HL-60 (cell line): ENCODE measurements at regions not wholly inside any gene's neighbourhood (a gene's known extent, or its start where the extent isn't known, plus 50 kb on each side); places are given as distances from the start of the nearest gene placed in this dataset.

ENCODE experiments used
- DNase-seq, 2 experiments: peaks; one replicate each; pipeline ENCODE4 v3.0.0-alpha.2; 2010 to 2020; ENCODE audit warnings: low read depth in 1 of 2, low spot score in 1 of 2
- H3K27ac ChIP-seq: fragments of 250-450 bp; sonication (Bioruptor Pico); replicated peaks from 2 replicates; pipeline ENCODE4 v1.5.1; 2020; ENCODE audit warnings: mild to moderate bottlenecking, moderate library complexity
- H3K27me3 ChIP-seq: fragments of 250-450 bp; sonication (Bioruptor Pico); 2 replicates; pipeline ENCODE4 v1.5.1; 2021; ENCODE audit warnings: mild to moderate bottlenecking, moderate library complexity; ENCODE audit not compliant: insufficient read depth, poor library complexity, severe bottlenecking
- H3K4me3 ChIP-seq: replicated peaks from 2 replicates; pipeline ENCODE4 v1.5.1; 2011; ENCODE audit warnings: mild to moderate bottlenecking, control low read depth, low read length; ENCODE audit not compliant: insufficient read depth
- GABPA ChIP-seq: IDR thresholded peaks from 2 replicates; pipeline ENCODE4 v1.6.1; 2012; ENCODE audit warnings: low read depth
- POLR2AphosphoS5 ChIP-seq: IDR thresholded peaks from 2 replicates; pipeline ENCODE4 v1.6.1; 2012; ENCODE audit warnings: low read depth
- SPI1 ChIP-seq: IDR thresholded peaks from 2 replicates; pipeline ENCODE4 v1.6.1; 2012; ENCODE audit warnings: low read depth, mild to moderate bottlenecking, borderline replicate concordance
- TF ChIP-seq, protein P1 (sequence below): IDR thresholded peaks from 2 replicates; pipeline ENCODE4 v1.6.1; 2012; ENCODE audit warnings: low read depth; ENCODE audit not compliant: insufficient replicate concordance
- TF ChIP-seq, protein P2 (sequence below): IDR thresholded peaks from one replicate; pipeline ENCODE4 v1.5.1; 2011; ENCODE audit warnings: low read length, control low read depth, inconsistent platforms; ENCODE audit not compliant: insufficient read depth

GRCh38 chr4:111811661-111812060, 333.6 kb upstream of the FAM241A start:
- Histone ChIP-seq H3K27me3 (no peaks in the 10 kb centered on the region), H3K4me3 (no peak overlapping the region), H3K27ac (no peak overlapping the region)
- TF ChIP-seq GABPA, result no peak
- no peak for TF ChIP-seq SPI1
- TF ChIP-seq, protein P1, sequence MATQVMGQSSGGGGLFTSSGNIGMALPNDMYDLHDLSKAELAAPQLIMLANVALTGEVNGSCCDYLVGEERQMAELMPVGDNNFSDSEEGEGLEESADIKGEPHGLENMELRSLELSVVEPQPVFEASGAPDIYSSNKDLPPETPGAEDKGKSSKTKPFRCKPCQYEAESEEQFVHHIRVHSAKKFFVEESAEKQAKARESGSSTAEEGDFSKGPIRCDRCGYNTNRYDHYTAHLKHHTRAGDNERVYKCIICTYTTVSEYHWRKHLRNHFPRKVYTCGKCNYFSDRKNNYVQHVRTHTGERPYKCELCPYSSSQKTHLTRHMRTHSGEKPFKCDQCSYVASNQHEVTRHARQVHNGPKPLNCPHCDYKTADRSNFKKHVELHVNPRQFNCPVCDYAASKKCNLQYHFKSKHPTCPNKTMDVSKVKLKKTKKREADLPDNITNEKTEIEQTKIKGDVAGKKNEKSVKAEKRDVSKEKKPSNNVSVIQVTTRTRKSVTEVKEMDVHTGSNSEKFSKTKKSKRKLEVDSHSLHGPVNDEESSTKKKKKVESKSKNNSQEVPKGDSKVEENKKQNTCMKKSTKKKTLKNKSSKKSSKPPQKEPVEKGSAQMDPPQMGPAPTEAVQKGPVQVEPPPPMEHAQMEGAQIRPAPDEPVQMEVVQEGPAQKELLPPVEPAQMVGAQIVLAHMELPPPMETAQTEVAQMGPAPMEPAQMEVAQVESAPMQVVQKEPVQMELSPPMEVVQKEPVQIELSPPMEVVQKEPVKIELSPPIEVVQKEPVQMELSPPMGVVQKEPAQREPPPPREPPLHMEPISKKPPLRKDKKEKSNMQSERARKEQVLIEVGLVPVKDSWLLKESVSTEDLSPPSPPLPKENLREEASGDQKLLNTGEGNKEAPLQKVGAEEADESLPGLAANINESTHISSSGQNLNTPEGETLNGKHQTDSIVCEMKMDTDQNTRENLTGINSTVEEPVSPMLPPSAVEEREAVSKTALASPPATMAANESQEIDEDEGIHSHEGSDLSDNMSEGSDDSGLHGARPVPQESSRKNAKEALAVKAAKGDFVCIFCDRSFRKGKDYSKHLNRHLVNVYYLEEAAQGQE, result no peak
- no peak for TF ChIP-seq POLR2AphosphoS5
- TF ChIP-seq, protein P2, sequence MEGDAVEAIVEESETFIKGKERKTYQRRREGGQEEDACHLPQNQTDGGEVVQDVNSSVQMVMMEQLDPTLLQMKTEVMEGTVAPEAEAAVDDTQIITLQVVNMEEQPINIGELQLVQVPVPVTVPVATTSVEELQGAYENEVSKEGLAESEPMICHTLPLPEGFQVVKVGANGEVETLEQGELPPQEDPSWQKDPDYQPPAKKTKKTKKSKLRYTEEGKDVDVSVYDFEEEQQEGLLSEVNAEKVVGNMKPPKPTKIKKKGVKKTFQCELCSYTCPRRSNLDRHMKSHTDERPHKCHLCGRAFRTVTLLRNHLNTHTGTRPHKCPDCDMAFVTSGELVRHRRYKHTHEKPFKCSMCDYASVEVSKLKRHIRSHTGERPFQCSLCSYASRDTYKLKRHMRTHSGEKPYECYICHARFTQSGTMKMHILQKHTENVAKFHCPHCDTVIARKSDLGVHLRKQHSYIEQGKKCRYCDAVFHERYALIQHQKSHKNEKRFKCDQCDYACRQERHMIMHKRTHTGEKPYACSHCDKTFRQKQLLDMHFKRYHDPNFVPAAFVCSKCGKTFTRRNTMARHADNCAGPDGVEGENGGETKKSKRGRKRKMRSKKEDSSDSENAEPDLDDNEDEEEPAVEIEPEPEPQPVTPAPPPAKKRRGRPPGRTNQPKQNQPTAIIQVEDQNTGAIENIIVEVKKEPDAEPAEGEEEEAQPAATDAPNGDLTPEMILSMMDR, result no peak
- no peak for DNase-seq

DNA sequence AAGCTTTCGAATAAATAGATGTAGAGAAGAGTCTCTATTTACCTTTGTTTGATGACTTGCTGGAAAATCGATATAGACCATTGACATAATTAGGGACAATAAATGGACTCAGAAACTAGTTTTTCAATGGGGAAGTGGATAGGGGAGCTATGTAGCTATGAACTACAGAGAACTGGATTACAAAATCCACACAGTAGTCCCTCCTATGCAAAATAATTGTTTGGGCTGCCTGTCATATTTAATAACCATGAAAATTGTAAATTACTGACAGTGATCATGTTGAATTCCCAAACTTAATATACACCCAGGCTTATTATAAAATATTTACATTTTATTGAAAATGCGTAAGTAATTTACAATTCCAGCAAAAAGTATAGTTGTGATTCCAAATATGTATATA, 333.1 kb upstream of the FAM241A start:
- Histone ChIP-seq H3K27me3 (no peaks in the 10 kb centered on the region), H3K4me3 (no peak overlapping the region), H3K27ac (no peak overlapping the region)
- TF ChIP-seq SPI1 (no peak), GABPA (no peak), POLR2AphosphoS5 (no peak)
- TF ChIP-seq, protein P2, result no peak
- TF ChIP-seq, protein P1, result no peak
- DNase-seq, result no peak

DNA sequence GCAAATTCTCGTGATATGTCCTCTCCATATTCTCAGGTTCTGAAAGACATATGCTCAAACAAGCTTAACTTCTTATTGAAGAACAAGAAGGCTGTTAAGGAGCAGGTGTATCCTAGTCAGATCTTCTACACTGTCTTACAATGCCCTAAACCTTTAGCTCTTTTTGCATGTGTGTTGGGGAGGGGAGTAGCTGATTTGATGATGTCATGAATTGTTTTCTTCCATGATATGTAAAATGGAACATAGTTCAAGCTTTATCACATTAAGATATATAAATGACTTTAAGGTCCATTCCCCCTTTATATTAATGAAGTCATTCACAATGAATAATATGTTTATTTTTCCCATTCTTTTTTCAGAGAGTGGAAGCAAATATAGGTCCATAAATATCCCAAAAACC, 332.5 kb upstream of the FAM241A start:
- Histone ChIP-seq H3K27me3 (no peaks in the 10 kb centered on the region), H3K27ac (no peak overlapping the region), H3K4me3 (no peak overlapping the region)
- TF ChIP-seq, protein P1, result no peak
- TF ChIP-seq POLR2AphosphoS5 (no peak), GABPA (no peak), SPI1 (no peak)
- TF ChIP-seq, protein P2, result no peak
- DNase-seq, result no peak
